ENCODE measurements at regions not wholly inside any gene's neighbourhood (a gene's known extent, or its start where the extent isn't known, plus 50 kb on each side); places are given as distances from the start of the nearest gene placed in this dataset.

DNA sequence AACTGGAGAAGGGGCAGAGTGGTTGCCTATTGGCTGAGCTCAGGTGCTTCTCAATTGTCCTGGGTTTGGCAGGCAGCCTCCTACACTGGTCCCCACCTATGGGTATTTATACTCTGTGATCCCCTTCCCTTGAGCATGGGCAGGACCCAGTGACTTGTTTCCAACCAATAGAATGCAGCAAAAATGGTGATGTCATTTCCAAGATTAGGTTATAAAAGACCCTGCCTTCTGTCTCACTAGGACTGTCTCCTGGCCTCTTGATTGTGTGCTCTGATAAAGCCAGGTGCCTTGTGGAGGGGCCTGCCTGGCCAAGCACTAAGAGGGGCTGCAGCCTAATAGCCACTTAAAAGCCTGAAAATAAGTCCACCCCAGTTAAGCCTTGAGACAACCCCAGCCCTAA, 76.1 kb downstream of the MSX2 start:
- DNase-seq: no peak
- intact Hi-C loops (cut with DNase I; ENCODE audit: low total_unique reads): no loop called here
- H3K27ac ChIP-seq: no peak overlapping the region
- H3K36me3 ChIP-seq: no peaks in the 10 kb centered on the region
- TF ChIP-seq POLR2A (IDR thresholded peaks at IDR 0.05) (no peak), POLR2AphosphoS5 (IDR thresholded peaks at IDR 0.05) (no peak)
- TF ChIP-seq, protein P1, sequence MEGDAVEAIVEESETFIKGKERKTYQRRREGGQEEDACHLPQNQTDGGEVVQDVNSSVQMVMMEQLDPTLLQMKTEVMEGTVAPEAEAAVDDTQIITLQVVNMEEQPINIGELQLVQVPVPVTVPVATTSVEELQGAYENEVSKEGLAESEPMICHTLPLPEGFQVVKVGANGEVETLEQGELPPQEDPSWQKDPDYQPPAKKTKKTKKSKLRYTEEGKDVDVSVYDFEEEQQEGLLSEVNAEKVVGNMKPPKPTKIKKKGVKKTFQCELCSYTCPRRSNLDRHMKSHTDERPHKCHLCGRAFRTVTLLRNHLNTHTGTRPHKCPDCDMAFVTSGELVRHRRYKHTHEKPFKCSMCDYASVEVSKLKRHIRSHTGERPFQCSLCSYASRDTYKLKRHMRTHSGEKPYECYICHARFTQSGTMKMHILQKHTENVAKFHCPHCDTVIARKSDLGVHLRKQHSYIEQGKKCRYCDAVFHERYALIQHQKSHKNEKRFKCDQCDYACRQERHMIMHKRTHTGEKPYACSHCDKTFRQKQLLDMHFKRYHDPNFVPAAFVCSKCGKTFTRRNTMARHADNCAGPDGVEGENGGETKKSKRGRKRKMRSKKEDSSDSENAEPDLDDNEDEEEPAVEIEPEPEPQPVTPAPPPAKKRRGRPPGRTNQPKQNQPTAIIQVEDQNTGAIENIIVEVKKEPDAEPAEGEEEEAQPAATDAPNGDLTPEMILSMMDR (IDR thresholded peaks at IDR 0.05 in 8 of 11, conservative IDR thresholded peaks at IDR 0.05 in 3 of 11): no peak
- peaks cover 0 to 15% (median 10%) of the 10 kb centered on the region in 8 donors for H3K9me3 ChIP-seq
- H3K4me1 ChIP-seq: no peaks in the 10 kb centered on the region
- peaks cover 0 to 30% (median 0%) of the 10 kb centered on the region in 7 donors for H3K27me3 ChIP-seq (replicated peaks in 1 of 7)
- H3K4me3 ChIP-seq: no peak overlapping the region

DNA sequence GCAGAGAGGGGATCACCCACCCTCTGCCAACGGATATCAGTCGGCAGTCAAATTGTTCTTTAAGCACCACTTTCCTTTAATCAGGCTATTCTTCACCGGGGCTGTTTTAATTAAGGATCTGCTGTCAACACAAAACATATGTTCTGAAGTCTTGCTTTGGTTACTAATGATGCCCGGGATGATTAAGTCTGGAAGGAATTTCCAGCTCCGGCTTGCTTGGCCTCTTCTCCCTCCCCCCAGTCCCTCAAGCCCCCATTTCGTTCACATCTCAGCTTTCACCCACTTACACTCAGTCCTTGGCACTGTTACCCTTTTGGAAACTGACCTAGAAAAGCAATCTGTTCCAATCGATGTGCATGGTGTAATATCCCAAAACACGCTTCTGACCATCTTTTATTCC, 74.7 kb downstream of the MSX2 start:
- Histone ChIP-seq H3K9me3 (peaks cover 0 to 9% (median 6%) of the 10 kb centered on the region in 8 donors), H3K4me3 (no peak overlapping the region), H3K36me3 (no peaks in the 10 kb centered on the region), H3K27me3 (replicated peaks in 1 of 7) (peaks cover 0 to 41% (median under 1%) of the 10 kb centered on the region in 7 donors), H3K27ac (no peak overlapping the region), H3K4me1 (no peaks in the 10 kb centered on the region)
- 58 to 76% (median 68%) methylated on average over 7 to 8 of the region's 8 CpGs for WGBS, 5 donors
- TF ChIP-seq POLR2AphosphoS5 (IDR thresholded peaks at IDR 0.05) (no peak), POLR2A (IDR thresholded peaks at IDR 0.05) (no peak)
- TF ChIP-seq, protein P1 (IDR thresholded peaks at IDR 0.05 in 8 of 11, conservative IDR thresholded peaks at IDR 0.05 in 3 of 11): no peak
- no peak for DNase-seq
- intact Hi-C loops (cut with DNase I; ENCODE audit: low total_unique reads): no loop called here

DNA sequence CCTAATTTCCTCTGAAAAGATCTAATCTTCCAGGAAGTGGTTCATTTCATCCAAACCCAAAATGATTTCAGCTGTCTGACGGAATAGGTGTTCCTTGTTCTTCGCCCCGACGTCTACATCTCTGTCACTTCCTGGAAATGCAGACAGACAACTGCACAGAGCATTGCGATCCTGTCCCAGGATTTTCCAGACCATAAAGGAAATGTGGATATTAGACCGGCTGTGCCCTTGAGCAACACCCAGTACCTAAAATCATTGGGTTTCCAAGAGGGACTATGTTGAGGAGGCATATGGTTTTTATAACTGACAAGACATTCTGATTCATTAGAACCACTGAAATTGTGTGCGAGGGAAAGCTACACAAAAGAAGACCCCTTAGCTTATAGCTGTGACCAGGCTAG, 74.2 kb downstream of the MSX2 start:
- peaks cover 0 to 9% (median 6%) of the 10 kb centered on the region in 8 donors for H3K9me3 ChIP-seq
- TF ChIP-seq POLR2A (IDR thresholded peaks at IDR 0.05) (no peak), POLR2AphosphoS5 (IDR thresholded peaks at IDR 0.05) (no peak)
- TF ChIP-seq, protein P1 (IDR thresholded peaks at IDR 0.05 in 8 of 11, conservative IDR thresholded peaks at IDR 0.05 in 3 of 11): no peak
- intact Hi-C loops (cut with DNase I; ENCODE audit: low total_unique reads): no loop called here
- no peak for DNase-seq
- no peaks in the 10 kb centered on the region for H3K36me3 ChIP-seq
- no peak overlapping the region for H3K27ac ChIP-seq
- H3K4me1 ChIP-seq: peaks cover 0 to 6% (median 2%) of the 10 kb centered on the region in 6 donors
- H3K27me3 ChIP-seq (replicated peaks in 1 of 7): peaks cover 0 to 46% (median 6%) of the 10 kb centered on the region in 7 donors
- no peak overlapping the region for H3K4me3 ChIP-seq
- WGBS, 5 donors: 47 to 59% (median 49%) methylated on average over 7 of the region's 7 CpGs

DNA sequence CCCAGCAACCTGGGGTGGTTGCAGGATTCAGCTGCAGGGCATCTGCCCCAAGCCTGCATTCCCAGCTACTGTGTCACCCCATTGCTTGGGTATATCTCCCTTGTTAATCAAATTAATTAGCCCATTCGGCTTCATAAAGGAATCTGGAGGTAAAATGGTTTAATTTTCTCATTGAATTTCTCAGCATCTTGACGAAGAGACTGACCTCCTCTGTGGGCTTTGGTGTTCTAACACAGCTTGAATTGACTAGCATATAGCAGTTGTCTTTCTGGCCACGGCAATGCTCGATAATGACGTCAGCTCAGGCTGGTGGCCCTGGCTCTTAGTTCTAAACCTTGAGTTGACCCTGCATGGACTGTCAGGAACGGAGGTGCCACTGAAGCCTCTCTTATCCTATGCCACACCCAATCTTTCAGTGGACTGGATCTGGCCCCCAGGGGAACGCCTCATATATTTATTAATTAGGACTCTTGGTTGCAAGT, 72.4 kb downstream of the MSX2 start:
- DNase-seq: no peak
- WGBS, 5 donors: 83 to 88% (median 86%) methylated on average over 7 of the region's 7 CpGs
- peaks cover 0 to 8% (median 5%) of the 10 kb centered on the region in 6 donors for H3K4me1 ChIP-seq
- no peaks in the 10 kb centered on the region for H3K36me3 ChIP-seq
- peaks cover 0 to 9% (median 7%) of the 10 kb centered on the region in 8 donors for H3K9me3 ChIP-seq
- no peak overlapping the region for H3K4me3 ChIP-seq
- TF ChIP-seq, protein P1 (IDR thresholded peaks at IDR 0.05 in 8 of 11, conservative IDR thresholded peaks at IDR 0.05 in 3 of 11): no peak
- no peak for TF ChIP-seq POLR2A (IDR thresholded peaks at IDR 0.05)
- TF ChIP-seq POLR2AphosphoS5 (IDR thresholded peaks at IDR 0.05): no peak
- no peak overlapping the region for H3K27ac ChIP-seq
- H3K27me3 ChIP-seq (replicated peaks in 1 of 7): peaks cover 0 to 59% (median 11%) of the 10 kb centered on the region in 7 donors
- intact Hi-C loops (cut with DNase I; ENCODE audit: low total_unique reads): no loop called here

Measured in spleen (tissue), 11 donors.